RWPE2 (cell line): ENCODE measurements at regions not wholly inside any gene's neighbourhood (a gene's known extent, or its start where the extent isn't known, plus 50 kb on each side); places are given as distances from the start of the nearest gene placed in this dataset.

Experiments used
- ATAC-seq: fragments of 200-7000 bp; cut with Tn5 transposase; 3 replicates; pipeline ENCODE4 v1.9.1; 2021; ENCODE audit warnings: low read depth
- DNase-seq: peaks from one replicate; pipeline ENCODE4 v3.0.0-alpha.2; 2020; ENCODE audit warnings: low spot score
- H3K27ac ChIP-seq: fragments of 450-650 bp; 2 replicates; pipeline ENCODE4 v1.5.1; 2017; ENCODE audit warnings: mild to moderate bottlenecking; ENCODE audit not compliant: poor library complexity, severe bottlenecking
- H3K27me3 ChIP-seq: fragments of 250-450 bp; sonication (Bioruptor Pico); 2 replicates; pipeline ENCODE4 v1.5.1; 2021; ENCODE audit warnings: mild to moderate bottlenecking, moderate library complexity; ENCODE audit not compliant: insufficient read depth, poor library complexity, severe bottlenecking
- H3K36me3 ChIP-seq: fragments of 250-450 bp; sonication (Bioruptor Pico); 2 replicates; pipeline ENCODE4 v1.5.1; 2020; ENCODE audit warnings: low read depth, mild to moderate bottlenecking, moderate library complexity
- H3K4me1 ChIP-seq: fragments of 250-450 bp; sonication (Bioruptor Pico); 2 replicates; pipeline ENCODE4 v1.5.1; 2021; ENCODE audit warnings: mild to moderate bottlenecking, moderate library complexity; ENCODE audit not compliant: insufficient read depth, poor library complexity, severe bottlenecking
- H3K4me3 ChIP-seq: fragments of 250-450 bp; sonication (Bioruptor Pico); 2 replicates; pipeline ENCODE4 v1.5.1; 2021; ENCODE audit warnings: mild to moderate bottlenecking, moderate library complexity; ENCODE audit not compliant: severe bottlenecking
- H3K9me3 ChIP-seq: fragments of 250-450 bp; sonication (Bioruptor Pico); 2 replicates; pipeline ENCODE4 v1.5.1; 2021; ENCODE audit warnings: mild to moderate bottlenecking, moderate library complexity; ENCODE audit not compliant: severe bottlenecking
- CTCF ChIP-seq: fragments of 450-650 bp; IDR thresholded peaks from one replicate; pipeline ENCODE4 v1.5.1; 2017; ENCODE audit warnings: mild to moderate bottlenecking, moderate library complexity; ENCODE audit not compliant: poor library complexity, severe bottlenecking

GRCh38 chr6:163764565-163764964 lies 350.0 kb downstream of the QKI start:
- no peak overlapping the region for H3K27ac ChIP-seq
- ATAC-seq (no peak), DNase-seq (no peak)
- no peaks in the 10 kb centered on the region for H3K27me3 ChIP-seq
- no peaks in the 10 kb centered on the region for H3K4me1 ChIP-seq
- TF ChIP-seq CTCF, result no peak
- no peak overlapping the region for H3K4me3 ChIP-seq
- H3K9me3 ChIP-seq, result no peaks in the 10 kb centered on the region
- H3K36me3 ChIP-seq, result no peaks in the 10 kb centered on the region

- ATAC-seq, result no peak
- Histone ChIP-seq H3K36me3 (no peaks in the 10 kb centered on the region), H3K9me3 (no peaks in the 10 kb centered on the region), H3K4me3 (no peak overlapping the region), H3K4me1 (no peaks in the 10 kb centered on the region), H3K27me3 (no peaks in the 10 kb centered on the region), H3K27ac (no peak overlapping the region)
- no peak for TF ChIP-seq CTCF
- no peak for DNase-seq
Measured at GRCh38 chr6:163761481-163761880, 347.0 kb downstream of the QKI start.

GRCh38 chr6:163760860-163761259 lies 346.3 kb downstream of the QKI start:
- H3K9me3 ChIP-seq, result no peaks in the 10 kb centered on the region
- H3K27me3 ChIP-seq, result no peaks in the 10 kb centered on the region
- H3K4me3 ChIP-seq, result no peak overlapping the region
- TF ChIP-seq CTCF, result no peak
- no peaks in the 10 kb centered on the region for H3K36me3 ChIP-seq
- no peak for DNase-seq
- no peaks in the 10 kb centered on the region for H3K4me1 ChIP-seq
- H3K27ac ChIP-seq, result no peak overlapping the region
- no peak for ATAC-seq

- Histone ChIP-seq H3K27ac (no peak overlapping the region), H3K27me3 (no peaks in the 10 kb centered on the region), H3K4me1 (no peaks in the 10 kb centered on the region), H3K9me3 (no peaks in the 10 kb centered on the region), H3K36me3 (no peaks in the 10 kb centered on the region), H3K4me3 (no peak overlapping the region)
- TF ChIP-seq CTCF, result no peak
- DNase-seq (no peak), ATAC-seq (peak; percentile 59; the same call in 1 of the 3 replicates)
Measured at GRCh38 chr6:163759542-163759941, 345.0 kb downstream of the QKI start.

GRCh38 chr6:163757520-163757919 lies 343.0 kb downstream of the QKI start:
- ATAC-seq, result no peak
- Histone ChIP-seq H3K4me3 (no peak overlapping the region), H3K9me3 (no peaks in the 10 kb centered on the region), H3K36me3 (no peaks in the 10 kb centered on the region), H3K4me1 (no peaks in the 10 kb centered on the region), H3K27me3 (no peaks in the 10 kb centered on the region), H3K27ac (no peak overlapping the region)
- TF ChIP-seq CTCF, result no peak
- no peak for DNase-seq
